ENCODE measurements at regions not wholly inside any gene's neighbourhood (a gene's known extent, or its start where the extent isn't known, plus 50 kb on each side); places are given as distances from the start of the nearest gene placed in this dataset.

- no peak for TF ChIP-seq POLR2AphosphoS5 (IDR thresholded peaks at IDR 0.05; ENCODE audit: low read depth, low read length)
- no peak for TF ChIP-seq SIN3A (IDR thresholded peaks at IDR 0.05; ENCODE audit: borderline replicate concordance, insufficient read depth, low read length)
- TF ChIP-seq REST (IDR thresholded peaks at IDR 0.05; ENCODE audit: insufficient read depth in 1 of 2, low read depth in 2 of 2, low read length in 2 of 2), result no peak
- no peak for TF ChIP-seq TAF1 (IDR thresholded peaks at IDR 0.05; ENCODE audit: borderline replicate concordance, insufficient read depth, low read length)
- no peak for TF ChIP-seq FOXP2 (optimal IDR thresholded peaks at IDR 0.05; ENCODE audit: borderline replicate concordance, extremely low read depth, extremely low read length, insufficient read depth)
Measured at GRCh38 chr20:11219192-11219591, 545.4 kb upstream of the JAG1 start.

GRCh38 chr20:11221046-11221445, 547.2 kb upstream of the JAG1 start:
- TF ChIP-seq POLR2AphosphoS5 (IDR thresholded peaks at IDR 0.05; ENCODE audit: low read depth, low read length) (no peak), REST (IDR thresholded peaks at IDR 0.05; ENCODE audit: insufficient read depth in 1 of 2, low read depth in 2 of 2, low read length in 2 of 2) (no peak), TAF1 (IDR thresholded peaks at IDR 0.05; ENCODE audit: borderline replicate concordance, insufficient read depth, low read length) (no peak), FOXP2 (optimal IDR thresholded peaks at IDR 0.05; ENCODE audit: borderline replicate concordance, extremely low read depth, extremely low read length, insufficient read depth) (no peak), SIN3A (IDR thresholded peaks at IDR 0.05; ENCODE audit: borderline replicate concordance, insufficient read depth, low read length) (no peak)

GRCh38 chr20:11222243-11222642, 548.4 kb upstream of the JAG1 start:
- TF ChIP-seq POLR2AphosphoS5 (IDR thresholded peaks at IDR 0.05; ENCODE audit: low read depth, low read length), result no peak
- no peak for TF ChIP-seq TAF1 (IDR thresholded peaks at IDR 0.05; ENCODE audit: borderline replicate concordance, insufficient read depth, low read length)
- no peak for TF ChIP-seq SIN3A (IDR thresholded peaks at IDR 0.05; ENCODE audit: borderline replicate concordance, insufficient read depth, low read length)
- TF ChIP-seq REST (IDR thresholded peaks at IDR 0.05; ENCODE audit: insufficient read depth in 1 of 2, low read depth in 2 of 2, low read length in 2 of 2), result no peak
- TF ChIP-seq FOXP2 (optimal IDR thresholded peaks at IDR 0.05; ENCODE audit: borderline replicate concordance, extremely low read depth, extremely low read length, insufficient read depth), result no peak

GRCh38 chr20:11227602-11228001, 553.8 kb upstream of the JAG1 start:
- TF ChIP-seq POLR2AphosphoS5 (IDR thresholded peaks at IDR 0.05; ENCODE audit: low read depth, low read length), result no peak
- no peak for TF ChIP-seq REST (IDR thresholded peaks at IDR 0.05; ENCODE audit: insufficient read depth in 1 of 2, low read depth in 2 of 2, low read length in 2 of 2)
- TF ChIP-seq SIN3A (IDR thresholded peaks at IDR 0.05; ENCODE audit: borderline replicate concordance, insufficient read depth, low read length), result no peak
- TF ChIP-seq TAF1 (IDR thresholded peaks at IDR 0.05; ENCODE audit: borderline replicate concordance, insufficient read depth, low read length), result no peak
- TF ChIP-seq FOXP2 (optimal IDR thresholded peaks at IDR 0.05; ENCODE audit: borderline replicate concordance, extremely low read depth, extremely low read length, insufficient read depth), result no peak

GRCh38 chr20:11229772-11230171, 556.0 kb upstream of the JAG1 start:
- TF ChIP-seq POLR2AphosphoS5 (IDR thresholded peaks at IDR 0.05; ENCODE audit: low read depth, low read length) (no peak), REST (IDR thresholded peaks at IDR 0.05; ENCODE audit: insufficient read depth in 1 of 2, low read depth in 2 of 2, low read length in 2 of 2) (peak in 1 of 2 experiments; percentile 45; a peak in 1 of 4 replicates), SIN3A (IDR thresholded peaks at IDR 0.05; ENCODE audit: borderline replicate concordance, insufficient read depth, low read length) (peak; percentile 55; the same call in 1 of the 2 replicates), TAF1 (IDR thresholded peaks at IDR 0.05; ENCODE audit: borderline replicate concordance, insufficient read depth, low read length) (no peak), FOXP2 (optimal IDR thresholded peaks at IDR 0.05; ENCODE audit: borderline replicate concordance, extremely low read depth, extremely low read length, insufficient read depth) (no peak)
